ENCODE measurements at regions not wholly inside any gene's neighbourhood (a gene's known extent, or its start where the extent isn't known, plus 50 kb on each side); places are given as distances from the start of the nearest gene placed in this dataset.

GRCh38 chr1:239856924-239857323 is 234.8 kb upstream of the FMN2 start:
- no peak for TF ChIP-seq CTCF (IDR thresholded peaks at IDR 0.05)
- no peak for TF ChIP-seq POLR2AphosphoS5 (IDR thresholded peaks at IDR 0.05)
